ENCODE measurements at regions not wholly inside any gene's neighbourhood (a gene's known extent, or its start where the extent isn't known, plus 50 kb on each side); places are given as distances from the start of the nearest gene placed in this dataset.

- DNase-seq (no peak), ATAC-seq (no peak)
- Histone ChIP-seq H3K4me1 (ENCODE audit: low read depth) (no peaks in the 10 kb centered on the region), H3K36me3 (ENCODE audit: low read depth) (no peaks in the 10 kb centered on the region), H3K4me3 (no peak overlapping the region), H3K9me3 (no peaks in the 10 kb centered on the region)
- intact Hi-C loops (cut with DNase I, micrococcal nuclease), result no loop called here
- TF ChIP-seq CTCF (IDR thresholded peaks at IDR 0.05), result no peak
Measured at GRCh38 chr3:170721563-170721962, 135.7 kb upstream of the SLC7A14 start.

DNA sequence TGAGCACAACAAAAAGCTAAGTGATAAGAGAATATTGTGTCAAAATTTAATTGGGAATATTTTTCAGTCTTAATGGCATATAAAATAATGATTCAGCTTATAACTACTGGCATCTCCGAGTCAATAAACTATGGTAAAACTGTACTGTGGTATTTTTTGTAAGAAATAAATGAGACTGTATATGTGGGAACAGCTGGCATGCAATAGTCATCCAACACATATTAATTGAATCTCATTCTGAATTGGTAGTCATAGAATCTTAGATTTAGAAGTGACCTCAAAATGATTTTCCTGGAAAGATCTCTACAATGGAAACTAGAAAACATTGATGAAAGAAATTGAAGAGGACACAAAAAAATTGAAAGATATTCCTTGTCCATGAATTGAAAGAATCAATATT is 133.4 kb upstream of the SLC7A14 start:
- no peak for TF ChIP-seq CTCF (IDR thresholded peaks at IDR 0.05)
- H3K4me3 ChIP-seq, result no peak overlapping the region
- H3K4me1 ChIP-seq (ENCODE audit: low read depth), result no peaks in the 10 kb centered on the region
- ATAC-seq, result no peak
- no peaks in the 10 kb centered on the region for H3K36me3 ChIP-seq (ENCODE audit: low read depth)
- intact Hi-C loops (cut with DNase I, micrococcal nuclease), result no loop called here
- H3K9me3 ChIP-seq, result no peaks in the 10 kb centered on the region
- DNase-seq, result no peak

GRCh38 chr3:170718848-170719247 is 133.0 kb upstream of the SLC7A14 start:
- DNase-seq (no peak), ATAC-seq (no peak)
- H3K4me3 ChIP-seq, result no peak overlapping the region
- H3K36me3 ChIP-seq (ENCODE audit: low read depth), result no peaks in the 10 kb centered on the region
- intact Hi-C loops (cut with DNase I, micrococcal nuclease), result no loop called here
- no peak for TF ChIP-seq CTCF (IDR thresholded peaks at IDR 0.05)
- H3K9me3 ChIP-seq, result no peaks in the 10 kb centered on the region
- H3K4me1 ChIP-seq (ENCODE audit: low read depth), result no peaks in the 10 kb centered on the region

- H3K4me3 ChIP-seq, result no peak overlapping the region
- H3K36me3 ChIP-seq (ENCODE audit: low read depth), result no peaks in the 10 kb centered on the region
- no peaks in the 10 kb centered on the region for H3K4me1 ChIP-seq (ENCODE audit: low read depth)
- intact Hi-C loops (cut with DNase I, micrococcal nuclease), result no loop called here
- H3K9me3 ChIP-seq, result no peaks in the 10 kb centered on the region
- no peak for ATAC-seq
- TF ChIP-seq CTCF (IDR thresholded peaks at IDR 0.05), result no peak
- no peak for DNase-seq
Measured at GRCh38 chr3:170717410-170718402, 131.8 kb upstream of the SLC7A14 start.

DNA sequence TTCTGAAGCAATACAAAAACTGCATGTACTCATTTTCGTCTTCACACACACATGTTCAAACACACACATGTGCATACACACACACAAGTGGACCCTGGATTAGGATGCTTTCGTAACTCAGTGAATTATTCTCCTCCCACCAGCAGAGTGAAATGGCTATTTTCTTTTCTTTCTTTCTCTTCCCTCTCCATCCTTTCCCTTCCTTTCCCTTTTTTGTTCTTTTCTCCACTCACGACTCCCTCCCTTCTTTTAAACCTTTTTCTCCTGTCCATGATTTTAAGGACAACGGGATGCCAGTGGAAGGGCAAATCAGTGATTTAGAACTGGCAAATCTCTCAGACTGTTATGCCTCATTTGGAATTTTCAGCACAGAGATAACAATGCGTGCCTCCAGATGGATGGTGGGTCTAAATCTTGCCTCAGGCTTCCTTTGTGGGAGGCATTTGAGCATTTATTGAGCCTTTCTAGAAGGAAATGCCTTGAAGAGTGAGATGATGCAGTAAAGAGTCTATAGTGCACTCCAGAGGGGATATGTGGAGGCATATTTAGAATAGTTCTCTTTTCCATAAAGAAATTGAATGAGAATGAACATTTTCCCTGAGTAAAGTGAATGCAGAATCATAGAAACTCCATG is 130.4 kb upstream of the SLC7A14 start:
- Histone ChIP-seq H3K4me3 (no peak overlapping the region), H3K36me3 (ENCODE audit: low read depth) (no peaks in the 10 kb centered on the region), H3K9me3 (no peaks in the 10 kb centered on the region), H3K4me1 (ENCODE audit: low read depth) (no peaks in the 10 kb centered on the region)
- TF ChIP-seq CTCF (IDR thresholded peaks at IDR 0.05), result no peak
- ATAC-seq (no peak), DNase-seq (no peak)
- intact Hi-C loops (cut with DNase I, micrococcal nuclease), result no loop called here
